ENCODE measurements at regions not wholly inside any gene's neighbourhood (a gene's known extent, or its start where the extent isn't known, plus 50 kb on each side); places are given as distances from the start of the nearest gene placed in this dataset.
"Not testable (repeated sequence)": the region's sequence is repeated elsewhere in the genome, so short reads cannot be mapped to it uniquely, and the experiment has no call there.

DNA sequence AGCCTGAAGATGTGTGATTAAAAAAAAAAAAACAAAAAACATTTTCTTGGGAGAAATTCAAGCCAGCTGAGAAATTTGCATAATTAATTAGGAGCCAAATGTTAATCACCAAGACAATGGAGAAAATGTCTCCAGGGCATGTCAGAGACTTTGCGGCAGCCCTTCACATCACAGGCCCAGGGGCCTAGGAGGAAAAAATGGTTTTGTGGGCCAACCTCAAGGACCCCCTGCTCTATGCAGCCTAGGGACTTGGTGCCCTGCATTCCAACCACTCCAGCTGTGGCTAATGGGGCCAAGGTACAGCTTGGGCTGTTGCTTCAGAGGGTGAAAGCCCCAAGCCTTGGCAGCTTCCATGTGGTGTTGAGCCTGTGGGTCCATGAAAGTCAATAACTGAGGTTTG is 241.9 kb upstream of the THUMPD2 start:
- intact Hi-C loops (cut with DNase I): no loop called here
- Histone ChIP-seq H3K27ac (no peak overlapping the region), H3K4me1 (no peaks in the 10 kb centered on the region), H3K4me3 (no peak overlapping the region), H3K9me3 (no peaks in the 10 kb centered on the region), H3K36me3 (no peaks in the 10 kb centered on the region), H3K27me3 (peaks cover 0 to 3% (median 0%) of the 10 kb centered on the region in 4 donors)
- TF ChIP-seq, protein P1, sequence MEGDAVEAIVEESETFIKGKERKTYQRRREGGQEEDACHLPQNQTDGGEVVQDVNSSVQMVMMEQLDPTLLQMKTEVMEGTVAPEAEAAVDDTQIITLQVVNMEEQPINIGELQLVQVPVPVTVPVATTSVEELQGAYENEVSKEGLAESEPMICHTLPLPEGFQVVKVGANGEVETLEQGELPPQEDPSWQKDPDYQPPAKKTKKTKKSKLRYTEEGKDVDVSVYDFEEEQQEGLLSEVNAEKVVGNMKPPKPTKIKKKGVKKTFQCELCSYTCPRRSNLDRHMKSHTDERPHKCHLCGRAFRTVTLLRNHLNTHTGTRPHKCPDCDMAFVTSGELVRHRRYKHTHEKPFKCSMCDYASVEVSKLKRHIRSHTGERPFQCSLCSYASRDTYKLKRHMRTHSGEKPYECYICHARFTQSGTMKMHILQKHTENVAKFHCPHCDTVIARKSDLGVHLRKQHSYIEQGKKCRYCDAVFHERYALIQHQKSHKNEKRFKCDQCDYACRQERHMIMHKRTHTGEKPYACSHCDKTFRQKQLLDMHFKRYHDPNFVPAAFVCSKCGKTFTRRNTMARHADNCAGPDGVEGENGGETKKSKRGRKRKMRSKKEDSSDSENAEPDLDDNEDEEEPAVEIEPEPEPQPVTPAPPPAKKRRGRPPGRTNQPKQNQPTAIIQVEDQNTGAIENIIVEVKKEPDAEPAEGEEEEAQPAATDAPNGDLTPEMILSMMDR (IDR thresholded peaks at IDR 0.05): no peak
- 84 to 100% methylated on average over 1 of the region's 1 CpG for WGBS, 2 donors
- DNase-seq (no peak), FAIRE-seq (no peak), ATAC-seq (no peak)

DNA sequence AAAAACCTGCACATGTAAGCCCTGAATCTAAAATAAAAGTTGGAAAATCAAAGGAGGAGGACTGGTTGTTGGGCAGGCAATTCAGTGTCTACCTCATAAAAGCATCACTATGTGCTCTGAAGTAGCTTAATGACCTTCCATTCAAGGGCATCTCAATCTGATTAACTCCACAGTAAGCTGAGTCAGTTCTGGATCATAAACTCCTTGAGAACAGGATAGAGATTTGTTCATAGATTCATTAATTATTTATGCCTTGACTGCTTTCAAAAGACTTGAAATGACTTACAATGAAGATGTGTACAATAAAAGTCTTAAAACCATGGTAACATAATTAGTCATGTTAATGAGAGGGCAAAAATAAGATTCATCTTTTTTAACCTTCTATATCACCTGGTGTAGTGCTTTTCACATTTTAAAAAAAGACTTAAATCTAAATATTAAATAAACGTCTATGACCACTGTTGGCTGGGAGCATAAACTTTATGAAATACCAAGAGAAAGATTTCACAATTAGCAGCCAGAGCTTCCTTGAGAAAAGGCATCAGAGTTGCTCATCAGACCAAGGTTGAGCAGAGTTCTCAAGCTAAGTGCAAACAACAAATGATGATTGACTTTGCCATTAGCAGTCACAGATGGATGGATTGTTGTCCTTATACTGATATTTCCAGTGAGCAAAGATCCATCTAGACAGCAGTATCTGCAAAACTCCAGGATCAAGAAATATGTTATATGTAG is 237.3 kb upstream of the THUMPD2 start:
- Histone ChIP-seq H3K4me3 (no peak overlapping the region), H3K27me3 (no peaks in the 10 kb centered on the region), H3K9me3 (no peaks in the 10 kb centered on the region), H3K27ac (no peak overlapping the region), H3K36me3 (no peaks in the 10 kb centered on the region), H3K4me1 (no peaks in the 10 kb centered on the region)
- intact Hi-C loops (cut with DNase I): no loop called here
- TF ChIP-seq, protein P1 (IDR thresholded peaks at IDR 0.05): no peak
- no peak for ATAC-seq
- 34 to 43% methylated on average over 1 of the region's 1 CpG for WGBS, 2 donors
- no peak for FAIRE-seq
- no peak for DNase-seq

- H3K27me3 ChIP-seq; DNase-seq; intact Hi-C loops (cut with DNase I); H3K36me3 ChIP-seq; H3K4me3 ChIP-seq; FAIRE-seq; H3K27ac ChIP-seq; ATAC-seq; H3K4me1 ChIP-seq; H3K9me3 ChIP-seq: not testable (repeated sequence)
- WGBS, 2 donors: 83 to 85% methylated on average over 11 to 15 of the region's 17 CpGs
These were observed 234.9 kb upstream of the THUMPD2 start for GRCh38 chr2:40013962-40014361.

GRCh38 chr2:40004336-40004735 is 225.3 kb upstream of the THUMPD2 start:
- TF ChIP-seq, protein P1 (IDR thresholded peaks at IDR 0.05): no peak
- Histone ChIP-seq H3K27ac (no peak overlapping the region), H3K4me1 (no peaks in the 10 kb centered on the region), H3K9me3 (no peaks in the 10 kb centered on the region), H3K4me3 (no peak overlapping the region), H3K36me3 (no peaks in the 10 kb centered on the region), H3K27me3 (no peaks in the 10 kb centered on the region)
- no peak for FAIRE-seq
- WGBS, 2 donors: 31 to 34% methylated on average over 1 of the region's 1 CpG
- intact Hi-C loops (cut with DNase I): no loop called here
- ATAC-seq: no peak
- DNase-seq: no peak

GRCh38 chr2:40002339-40002738 is 223.3 kb upstream of the THUMPD2 start:
- WGBS, 2 donors: 72 to 79% methylated on average over 3 of the region's 3 CpGs
- Histone ChIP-seq H3K36me3 (no peaks in the 10 kb centered on the region), H3K9me3 (no peaks in the 10 kb centered on the region), H3K4me3 (no peak overlapping the region), H3K27ac (no peak overlapping the region), H3K4me1 (no peaks in the 10 kb centered on the region), H3K27me3 (no peaks in the 10 kb centered on the region)
- FAIRE-seq: no peak
- TF ChIP-seq, protein P1 (IDR thresholded peaks at IDR 0.05): no peak
- DNase-seq: no peak
- intact Hi-C loops (cut with DNase I): no loop called here
- no peak for ATAC-seq
